Keratinocyte (primary cell): ENCODE measurements at regions not wholly inside any gene's neighbourhood (a gene's known extent, or its start where the extent isn't known, plus 50 kb on each side); places are given as distances from the start of the nearest gene placed in this dataset.
A peak's percentile ranks its signal among the peaks of the same experiment; 100 is the strongest.

Source experiments
- DNase-seq: peaks from one replicate; pipeline ENCODE4 v3.0.0-alpha.2; 2011; ENCODE audit warnings: low read depth, missing footprints, low spot score
- FAIRE-seq: peaks from 2 replicates; lab custom pipeline; 2011; peaks lifted over from hg19 to GRCh38; lab: Jason Lieb, UNC
- H2AFZ ChIP-seq: 2 replicates; pipeline ENCODE4 v1.6.0; 2012; ENCODE audit warnings: low read length, control low read depth, inconsistent platforms; ENCODE audit not compliant: control insufficient read depth
- H3K27ac ChIP-seq: 2 replicates; pipeline ENCODE4 v1.5.1; 2011; ENCODE audit warnings: low read length; ENCODE audit not compliant: control insufficient read depth, insufficient read depth
- H3K27me3 ChIP-seq: 3 replicates; pipeline ENCODE4 v1.6.0; 2011; ENCODE audit warnings: low read length; ENCODE audit not compliant: control insufficient read depth, insufficient read depth; ENCODE audit errors: extremely low read depth
- H3K36me3 ChIP-seq, 2 experiments: 2 replicates in 1 of 2; 3 replicates in 1 of 2; pipeline ENCODE4 v1.5.1; 2011; ENCODE audit warnings: low read length in 2 of 2, mild to moderate bottlenecking in 1 of 2; ENCODE audit not compliant: control insufficient read depth in 2 of 2, insufficient read depth in 2 of 2; ENCODE audit errors: extremely low read depth in 1 of 2
- H3K4me1 ChIP-seq: 3 replicates; pipeline ENCODE4 v1.5.1; 2011; ENCODE audit warnings: low read length; ENCODE audit not compliant: control insufficient read depth, insufficient read depth; ENCODE audit errors: extremely low read depth
- H3K4me2 ChIP-seq: 3 replicates; pipeline ENCODE4 v1.6.0; 2011; ENCODE audit warnings: low read depth, low read length; ENCODE audit not compliant: control insufficient read depth, insufficient read depth; ENCODE audit errors: extremely low read depth
- H3K4me3 ChIP-seq, 3 experiments: fragments of 200-600 bp in 1 of 3; sonication (generic) in 1 of 3; 2 replicates in 2 of 3; 3 replicates in 1 of 3; pipeline ENCODE4 v1.5.1; 2011 to 2016; ENCODE audit warnings: low read length in 3 of 3, mild to moderate bottlenecking in 3 of 3, control low read depth in 2 of 3, inconsistent platforms in 1 of 3, low read depth in 1 of 3, mixed read lengths in 1 of 3, mixed run types in 1 of 3, moderate library complexity in 1 of 3; ENCODE audit not compliant: control insufficient read depth in 2 of 3, insufficient read depth in 2 of 3; ENCODE audit errors: extremely low read depth in 1 of 3
- H3K79me2 ChIP-seq: 2 replicates; pipeline ENCODE4 v1.6.0; 2012; ENCODE audit warnings: low read length; ENCODE audit not compliant: control insufficient read depth, insufficient read depth
- H3K9ac ChIP-seq: 3 replicates; pipeline ENCODE4 v1.6.0; 2011; ENCODE audit warnings: low read length; ENCODE audit not compliant: control insufficient read depth, insufficient read depth; ENCODE audit errors: extremely low read depth
- H3K9me1 ChIP-seq: 3 replicates; pipeline ENCODE4 v1.6.0; 2011; ENCODE audit warnings: low read length; ENCODE audit not compliant: control insufficient read depth, insufficient read depth; ENCODE audit errors: extremely low read depth
- H3K9me3 ChIP-seq: 2 replicates; pipeline ENCODE4 v1.5.1; 2012; ENCODE audit warnings: low read depth, low read length; ENCODE audit not compliant: control insufficient read depth
- H4K20me1 ChIP-seq: 3 replicates; pipeline ENCODE4 v1.6.0; 2011; ENCODE audit warnings: low read length; ENCODE audit not compliant: control insufficient read depth, insufficient read depth; ENCODE audit errors: extremely low read depth
- EZH2 ChIP-seq: IDR thresholded peaks from one replicate; pipeline ENCODE4 v1.6.1; 2012; ENCODE audit warnings: inconsistent platforms, mild to moderate bottlenecking, low read length, moderate library complexity
- dilution Hi-C: fragments of 300-500 bp; cut with MboI; formaldehyde crosslinking; loops from one replicate; pipeline ENCODE4 v1.7.0; 2020; ENCODE audit warnings: low sequenced_read_pairs; ENCODE audit not compliant: extremely low pct_ligation_motif_present
- TF ChIP-seq, protein P1 (sequence below), 3 experiments: IDR thresholded peaks in 1 of 3; conservative IDR thresholded peaks in 1 of 3; optimal IDR thresholded peaks in 1 of 3; 2 replicates in 2 of 3; 3 replicates in 1 of 3; pipeline versions ENCODE3 to v1.5.1; 2011; ENCODE audit warnings: low read length in 3 of 3, mild to moderate bottlenecking in 3 of 3, moderate library complexity in 2 of 3, control low read depth in 1 of 3, inconsistent platforms in 1 of 3; ENCODE audit not compliant: insufficient read depth in 2 of 3; ENCODE audit errors: extremely low read depth in 1 of 3

DNA sequence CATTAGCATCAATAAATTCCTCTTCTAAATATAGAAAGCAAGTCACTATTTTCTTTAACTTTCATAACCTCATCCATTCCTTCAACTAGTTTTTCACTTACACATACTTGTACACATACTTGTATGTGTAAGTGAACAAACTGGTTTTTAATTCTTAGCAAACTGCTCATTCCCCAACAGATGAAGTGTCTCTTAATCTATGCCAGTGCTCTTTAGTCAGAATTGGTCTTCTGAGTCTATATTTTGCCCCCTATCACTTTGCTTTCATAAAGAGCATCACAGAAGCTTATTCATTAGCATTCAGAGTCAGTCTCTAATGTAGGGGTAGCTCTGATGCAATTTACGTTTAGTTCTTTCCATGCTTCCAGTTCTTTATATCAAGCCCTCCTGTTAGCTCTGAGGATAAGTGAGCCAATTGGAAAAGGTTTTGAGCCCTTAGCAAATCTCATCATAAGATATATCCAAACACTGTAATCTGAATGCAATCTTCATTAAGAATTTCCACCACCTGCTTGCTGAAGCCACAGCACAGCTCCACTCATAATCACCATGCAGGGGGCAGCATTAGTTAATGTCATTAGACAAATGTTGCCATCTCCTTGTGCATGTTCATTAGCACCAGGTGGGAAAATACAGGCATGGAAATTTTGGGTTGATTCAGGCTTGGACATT, 178.5 kb upstream of the SLC24A2 start:
- H4K20me1 ChIP-seq, result no peaks in the 10 kb centered on the region
- no peaks in the 10 kb centered on the region for H3K79me2 ChIP-seq
- dilution Hi-C loops, result no loop called here
- FAIRE-seq (no peak), DNase-seq (no peak)
- peaks cover 5% of the 10 kb centered on the region for H3K4me1 ChIP-seq
- H3K4me2 ChIP-seq, result no peak overlapping the region
- no peak overlapping the region for H3K4me3 ChIP-seq
- H2AFZ ChIP-seq, result no peak overlapping the region
- H3K9ac ChIP-seq, result no peak overlapping the region
- H3K27me3 ChIP-seq, result no peaks in the 10 kb centered on the region
- no peak overlapping the region for H3K27ac ChIP-seq
- H3K9me1 ChIP-seq, result no peaks in the 10 kb centered on the region
- TF ChIP-seq, protein P1, sequence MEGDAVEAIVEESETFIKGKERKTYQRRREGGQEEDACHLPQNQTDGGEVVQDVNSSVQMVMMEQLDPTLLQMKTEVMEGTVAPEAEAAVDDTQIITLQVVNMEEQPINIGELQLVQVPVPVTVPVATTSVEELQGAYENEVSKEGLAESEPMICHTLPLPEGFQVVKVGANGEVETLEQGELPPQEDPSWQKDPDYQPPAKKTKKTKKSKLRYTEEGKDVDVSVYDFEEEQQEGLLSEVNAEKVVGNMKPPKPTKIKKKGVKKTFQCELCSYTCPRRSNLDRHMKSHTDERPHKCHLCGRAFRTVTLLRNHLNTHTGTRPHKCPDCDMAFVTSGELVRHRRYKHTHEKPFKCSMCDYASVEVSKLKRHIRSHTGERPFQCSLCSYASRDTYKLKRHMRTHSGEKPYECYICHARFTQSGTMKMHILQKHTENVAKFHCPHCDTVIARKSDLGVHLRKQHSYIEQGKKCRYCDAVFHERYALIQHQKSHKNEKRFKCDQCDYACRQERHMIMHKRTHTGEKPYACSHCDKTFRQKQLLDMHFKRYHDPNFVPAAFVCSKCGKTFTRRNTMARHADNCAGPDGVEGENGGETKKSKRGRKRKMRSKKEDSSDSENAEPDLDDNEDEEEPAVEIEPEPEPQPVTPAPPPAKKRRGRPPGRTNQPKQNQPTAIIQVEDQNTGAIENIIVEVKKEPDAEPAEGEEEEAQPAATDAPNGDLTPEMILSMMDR (optimal IDR thresholded peaks at IDR 0.05 in 1 of 3, IDR thresholded peaks at IDR 0.05 in 1 of 3, conservative IDR thresholded peaks at IDR 0.05 in 1 of 3; ENCODE audit: extremely low read depth in 1 of 3, insufficient read depth in 2 of 3, low read length in 3 of 3), result peak in 1 of 3 experiments; percentile 53
- TF ChIP-seq EZH2, result no peak
- H3K36me3 ChIP-seq, result no peaks in the 10 kb centered on the region
- H3K9me3 ChIP-seq, result no peaks in the 10 kb centered on the region

DNA sequence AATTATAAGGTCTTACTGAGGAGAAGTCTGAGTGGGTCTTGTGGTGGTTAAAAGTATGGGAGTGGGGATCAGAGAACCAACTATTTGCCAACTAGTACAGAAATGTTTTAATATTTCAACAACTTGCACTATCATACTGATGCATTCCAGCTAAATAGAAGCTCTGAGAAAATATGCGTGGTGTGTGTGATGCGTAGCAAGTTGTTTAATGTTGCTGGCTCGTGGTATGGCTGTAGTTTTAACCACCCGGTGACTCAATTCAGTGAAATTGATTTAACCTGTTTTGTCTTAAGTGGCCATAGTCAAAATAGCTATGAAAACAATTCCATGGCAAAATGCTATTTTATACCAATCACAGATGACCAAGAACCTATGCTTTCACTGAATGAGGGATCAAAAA, 176.5 kb upstream of the SLC24A2 start:
- Histone ChIP-seq H3K9ac (no peak overlapping the region), H3K27me3 (no peaks in the 10 kb centered on the region), H3K4me1 (peaks cover 5% of the 10 kb centered on the region), H4K20me1 (no peaks in the 10 kb centered on the region), H3K27ac (no peak overlapping the region), H3K36me3 (no peaks in the 10 kb centered on the region), H3K4me3 (no peak overlapping the region), H3K4me2 (no peak overlapping the region), H3K9me3 (no peaks in the 10 kb centered on the region), H3K79me2 (no peaks in the 10 kb centered on the region), H2AFZ (no peak overlapping the region), H3K9me1 (no peaks in the 10 kb centered on the region)
- FAIRE-seq (no peak), DNase-seq (no peak)
- TF ChIP-seq EZH2, result no peak
- TF ChIP-seq, protein P1 (optimal IDR thresholded peaks at IDR 0.05 in 1 of 3, IDR thresholded peaks at IDR 0.05 in 1 of 3, conservative IDR thresholded peaks at IDR 0.05 in 1 of 3; ENCODE audit: extremely low read depth in 1 of 3, insufficient read depth in 2 of 3, low read length in 3 of 3), result no peak
- dilution Hi-C loops, result no loop called here
